WTC11 (cell line): ENCODE measurements at regions not wholly inside any gene's neighbourhood (a gene's known extent, or its start where the extent isn't known, plus 50 kb on each side); places are given as distances from the start of the nearest gene placed in this dataset.

ENCODE experiments used
- ATAC-seq: fragments of 200-7000 bp; cut with Tn5 transposase; 2 replicates; pipeline ENCODE4 v1.10.0; 2021; ENCODE audit warnings: mild to moderate bottlenecking, moderate library complexity
- CTCF ChIA-PET: fragments of 300-600 bp; sonication (Branson Sonifier 250); formaldehyde crosslinking; loops from one replicate; lab custom pipeline; 2021; ENCODE audit warnings: antibody characterized with exemption; lab: Charles Lee
- POLR2A ChIA-PET: fragments of 350-600 bp; sonication (Branson Sonifier 250); formaldehyde crosslinking; loops from one replicate; lab custom pipeline; 2021; ENCODE audit warnings: antibody characterized with exemption; lab: Charles Lee
- DNase-seq: peaks from one replicate; pipeline ENCODE4 v3.0.0; 2021; ENCODE audit warnings: low spot score
- H3K27ac Mint-ChIP-seq: 2 replicates; pipeline ENCODE4 v1.8.0; 2021; ENCODE audit warnings: mixed read lengths
- H3K27me3 Mint-ChIP-seq: 2 replicates; pipeline ENCODE4 v1.8.0; 2021; ENCODE audit warnings: low read depth, mild to moderate bottlenecking, moderate library complexity, mixed read lengths
- H3K36me3 Mint-ChIP-seq: 2 replicates; pipeline ENCODE4 v1.8.0; 2021; ENCODE audit warnings: mixed read lengths
- H3K4me1 Mint-ChIP-seq: 2 replicates; pipeline ENCODE4 v1.8.0; 2022; ENCODE audit warnings: mixed read lengths
- H3K4me3 Mint-ChIP-seq: 2 replicates; pipeline ENCODE4 v1.8.0; 2021; ENCODE audit warnings: mild to moderate bottlenecking, moderate library complexity, mixed read lengths
- H3K9me3 Mint-ChIP-seq: 2 replicates; pipeline ENCODE4 v1.8.0; 2021; ENCODE audit warnings: mixed read lengths
- ELF4 ChIP-seq: sonication (generic); formaldehyde crosslinking; IDR thresholded peaks from 2 replicates; pipeline ENCODE4 v1.8.1; 2022; ENCODE audit warnings: low read depth, mild to moderate bottlenecking, moderate library complexity, missing genetic modification reagents
- ERG ChIP-seq: fragments of 250-450 bp; sonication (Bioruptor Pico); IDR thresholded peaks from 2 replicates; pipeline ENCODE4 v1.8.0; 2021; ENCODE audit warnings: mild to moderate bottlenecking
- ESRRA ChIP-seq: sonication (generic); formaldehyde crosslinking; IDR thresholded peaks from 2 replicates; pipeline ENCODE4 v1.8.1; 2022; ENCODE audit warnings: mild to moderate bottlenecking, missing genetic modification reagents, borderline replicate concordance
- GABPB1 ChIP-seq: sonication (generic); formaldehyde crosslinking; IDR thresholded peaks from 2 replicates; pipeline ENCODE4 v1.8.1; 2023; ENCODE audit warnings: mild to moderate bottlenecking, missing genetic modification reagents
- KAT7 ChIP-seq: sonication (generic); formaldehyde crosslinking; IDR thresholded peaks from 2 replicates; pipeline ENCODE4 v1.8.1; 2023; ENCODE audit warnings: missing genetic modification reagents, mild to moderate bottlenecking, borderline replicate concordance
- MYBL2 ChIP-seq: sonication (generic); formaldehyde crosslinking; IDR thresholded peaks from 2 replicates; pipeline ENCODE4 v1.8.1; 2023; ENCODE audit warnings: mild to moderate bottlenecking, moderate library complexity, missing genetic modification reagents
- NFATC4 ChIP-seq: fragments of 250-450 bp; sonication (Bioruptor Pico); IDR thresholded peaks from 2 replicates; pipeline ENCODE4 v1.9.0; 2021; ENCODE audit warnings: mild to moderate bottlenecking
- NR1H2 ChIP-seq: sonication (generic); formaldehyde crosslinking; IDR thresholded peaks from 2 replicates; pipeline ENCODE4 v1.9.0; 2021; ENCODE audit warnings: mild to moderate bottlenecking, moderate library complexity, missing genetic modification reagents
- NR3C1 ChIP-seq: sonication (generic); formaldehyde crosslinking; conservative IDR thresholded peaks from 2 replicates; pipeline ENCODE4 v1.8.1; 2023; ENCODE audit warnings: low read depth, mild to moderate bottlenecking, missing genetic modification reagents
- RELA ChIP-seq: sonication (generic); formaldehyde crosslinking; IDR thresholded peaks from 2 replicates; pipeline ENCODE4 v1.8.1; 2022; ENCODE audit warnings: missing genetic modification reagents, mild to moderate bottlenecking, borderline replicate concordance
- SMAD4 ChIP-seq: sonication (generic); formaldehyde crosslinking; IDR thresholded peaks from 2 replicates; pipeline ENCODE4 v1.8.0; 2022; ENCODE audit warnings: mild to moderate bottlenecking, missing genetic modification reagents
- TCF7 ChIP-seq: sonication (generic); formaldehyde crosslinking; IDR thresholded peaks from 2 replicates; pipeline ENCODE4 v1.8.0; 2022; ENCODE audit warnings: mild to moderate bottlenecking, low read depth, missing genetic modification reagents, moderate library complexity
- TEAD4 ChIP-seq: sonication (generic); formaldehyde crosslinking; IDR thresholded peaks from 2 replicates; pipeline ENCODE4 v1.8.0; 2022; ENCODE audit warnings: mild to moderate bottlenecking, missing genetic modification reagents
- USF2 ChIP-seq: sonication (generic); formaldehyde crosslinking; IDR thresholded peaks from 2 replicates; pipeline ENCODE4 v1.8.1; 2023; ENCODE audit warnings: mild to moderate bottlenecking, missing genetic modification reagents, moderate library complexity
- ZNF219 ChIP-seq: sonication (generic); formaldehyde crosslinking; IDR thresholded peaks from 2 replicates; pipeline ENCODE4 v1.8.0; 2023; ENCODE audit warnings: missing genetic modification reagents, mild to moderate bottlenecking, borderline replicate concordance
- TF ChIP-seq, protein P1 (sequence below): sonication (generic); formaldehyde crosslinking; IDR thresholded peaks from 2 replicates; pipeline ENCODE4 v1.8.0; 2023; ENCODE audit warnings: missing genetic modification reagents, mild to moderate bottlenecking, borderline replicate concordance
- TF ChIP-seq, protein P2 (sequence below): sonication (generic); formaldehyde crosslinking; IDR thresholded peaks from 2 replicates; pipeline ENCODE4 v1.8.0; 2022; ENCODE audit warnings: mild to moderate bottlenecking, missing genetic modification reagents
- TF ChIP-seq, protein P3 (sequence below): sonication (generic); formaldehyde crosslinking; IDR thresholded peaks from 2 replicates; pipeline ENCODE4 v1.8.1; 2022; ENCODE audit warnings: mild to moderate bottlenecking, moderate library complexity, missing genetic modification reagents
- TF ChIP-seq, protein P4 (sequence below): sonication (generic); formaldehyde crosslinking; IDR thresholded peaks from 2 replicates; pipeline ENCODE4 v1.8.0; 2022; ENCODE audit warnings: mild to moderate bottlenecking, missing genetic modification reagents
- TF ChIP-seq, protein P5 (sequence below): sonication (generic); formaldehyde crosslinking; conservative IDR thresholded peaks from 2 replicates; pipeline ENCODE4 v1.8.1; 2023; ENCODE audit warnings: mild to moderate bottlenecking, low read depth, missing genetic modification reagents, moderate library complexity

DNA sequence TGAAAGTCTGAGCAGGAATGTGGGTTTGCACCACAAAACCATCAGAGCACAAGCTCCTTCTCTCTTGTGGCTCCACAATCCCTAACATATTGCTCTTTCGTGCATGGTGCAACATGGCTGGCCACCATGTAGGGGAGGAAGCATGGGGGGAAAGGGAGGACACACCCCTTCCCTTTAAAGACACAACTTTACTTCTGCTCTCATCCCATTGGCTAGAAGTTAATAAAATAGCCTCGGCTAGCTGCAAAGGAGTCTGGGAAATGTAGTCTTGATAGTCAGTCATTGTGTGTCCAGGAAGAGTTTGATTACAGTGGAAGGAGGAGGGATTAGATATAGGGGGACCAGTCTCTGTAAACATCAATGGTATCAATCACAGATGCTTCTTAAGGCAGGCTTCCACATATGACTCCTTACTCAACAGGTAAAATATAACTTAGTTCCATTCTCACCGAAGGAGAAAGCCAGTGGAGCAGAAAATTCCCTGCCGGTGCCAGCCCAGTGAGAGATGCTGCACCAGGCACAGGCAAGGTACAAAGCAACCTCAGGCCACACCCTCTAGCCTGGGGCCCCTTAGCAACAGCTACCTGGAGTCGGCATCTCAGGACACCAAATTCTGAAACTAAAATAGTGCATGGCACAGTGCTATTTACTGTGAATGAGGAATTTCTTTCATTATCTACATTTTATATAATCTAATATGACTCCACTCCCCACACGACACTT, 124.7 kb upstream of the CTBP2 start:
- DNase-seq (no peak), ATAC-seq (peak; percentile 95)
- no peak overlapping the region for H3K27ac Mint-ChIP-seq
- H3K36me3 Mint-ChIP-seq, result peaks cover 5% of the 10 kb centered on the region
- H3K9me3 Mint-ChIP-seq, result peaks cover 12% of the 10 kb centered on the region
- H3K4me1 Mint-ChIP-seq, result peaks cover 6% of the 10 kb centered on the region
- CTCF ChIA-PET, result no interaction called here
- peaks cover 38% of the 10 kb centered on the region for H3K27me3 Mint-ChIP-seq
- H3K4me3 Mint-ChIP-seq, result no peak overlapping the region
- TF ChIP-seq NR3C1 (CRISPR knock-in tag), result no peak
- TF ChIP-seq, protein P1, sequence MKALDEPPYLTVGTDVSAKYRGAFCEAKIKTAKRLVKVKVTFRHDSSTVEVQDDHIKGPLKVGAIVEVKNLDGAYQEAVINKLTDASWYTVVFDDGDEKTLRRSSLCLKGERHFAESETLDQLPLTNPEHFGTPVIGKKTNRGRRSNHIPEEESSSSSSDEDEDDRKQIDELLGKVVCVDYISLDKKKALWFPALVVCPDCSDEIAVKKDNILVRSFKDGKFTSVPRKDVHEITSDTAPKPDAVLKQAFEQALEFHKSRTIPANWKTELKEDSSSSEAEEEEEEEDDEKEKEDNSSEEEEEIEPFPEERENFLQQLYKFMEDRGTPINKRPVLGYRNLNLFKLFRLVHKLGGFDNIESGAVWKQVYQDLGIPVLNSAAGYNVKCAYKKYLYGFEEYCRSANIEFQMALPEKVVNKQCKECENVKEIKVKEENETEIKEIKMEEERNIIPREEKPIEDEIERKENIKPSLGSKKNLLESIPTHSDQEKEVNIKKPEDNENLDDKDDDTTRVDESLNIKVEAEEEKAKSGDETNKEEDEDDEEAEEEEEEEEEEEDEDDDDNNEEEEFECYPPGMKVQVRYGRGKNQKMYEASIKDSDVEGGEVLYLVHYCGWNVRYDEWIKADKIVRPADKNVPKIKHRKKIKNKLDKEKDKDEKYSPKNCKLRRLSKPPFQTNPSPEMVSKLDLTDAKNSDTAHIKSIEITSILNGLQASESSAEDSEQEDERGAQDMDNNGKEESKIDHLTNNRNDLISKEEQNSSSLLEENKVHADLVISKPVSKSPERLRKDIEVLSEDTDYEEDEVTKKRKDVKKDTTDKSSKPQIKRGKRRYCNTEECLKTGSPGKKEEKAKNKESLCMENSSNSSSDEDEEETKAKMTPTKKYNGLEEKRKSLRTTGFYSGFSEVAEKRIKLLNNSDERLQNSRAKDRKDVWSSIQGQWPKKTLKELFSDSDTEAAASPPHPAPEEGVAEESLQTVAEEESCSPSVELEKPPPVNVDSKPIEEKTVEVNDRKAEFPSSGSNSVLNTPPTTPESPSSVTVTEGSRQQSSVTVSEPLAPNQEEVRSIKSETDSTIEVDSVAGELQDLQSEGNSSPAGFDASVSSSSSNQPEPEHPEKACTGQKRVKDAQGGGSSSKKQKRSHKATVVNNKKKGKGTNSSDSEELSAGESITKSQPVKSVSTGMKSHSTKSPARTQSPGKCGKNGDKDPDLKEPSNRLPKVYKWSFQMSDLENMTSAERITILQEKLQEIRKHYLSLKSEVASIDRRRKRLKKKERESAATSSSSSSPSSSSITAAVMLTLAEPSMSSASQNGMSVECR (CRISPR knock-in tag), result no peak
- TF ChIP-seq ELF4 (CRISPR knock-in tag), result no peak
- TF ChIP-seq, protein P2, sequence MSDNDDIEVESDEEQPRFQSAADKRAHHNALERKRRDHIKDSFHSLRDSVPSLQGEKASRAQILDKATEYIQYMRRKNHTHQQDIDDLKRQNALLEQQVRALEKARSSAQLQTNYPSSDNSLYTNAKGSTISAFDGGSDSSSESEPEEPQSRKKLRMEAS (CRISPR knock-in tag), result 0 out of 2 replicates have a peak, but pooled peaks have one; percentile 53
- no peak for TF ChIP-seq NR1H2 (CRISPR knock-in tag)
- TF ChIP-seq TEAD4 (CRISPR knock-in tag), result no peak
- TF ChIP-seq, protein P3, sequence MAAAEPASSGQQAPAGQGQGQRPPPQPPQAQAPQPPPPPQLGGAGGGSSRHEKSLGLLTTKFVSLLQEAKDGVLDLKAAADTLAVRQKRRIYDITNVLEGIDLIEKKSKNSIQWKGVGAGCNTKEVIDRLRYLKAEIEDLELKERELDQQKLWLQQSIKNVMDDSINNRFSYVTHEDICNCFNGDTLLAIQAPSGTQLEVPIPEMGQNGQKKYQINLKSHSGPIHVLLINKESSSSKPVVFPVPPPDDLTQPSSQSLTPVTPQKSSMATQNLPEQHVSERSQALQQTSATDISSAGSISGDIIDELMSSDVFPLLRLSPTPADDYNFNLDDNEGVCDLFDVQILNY (CRISPR knock-in tag), result no peak
- POLR2A ChIA-PET, result no interaction called here

DNA sequence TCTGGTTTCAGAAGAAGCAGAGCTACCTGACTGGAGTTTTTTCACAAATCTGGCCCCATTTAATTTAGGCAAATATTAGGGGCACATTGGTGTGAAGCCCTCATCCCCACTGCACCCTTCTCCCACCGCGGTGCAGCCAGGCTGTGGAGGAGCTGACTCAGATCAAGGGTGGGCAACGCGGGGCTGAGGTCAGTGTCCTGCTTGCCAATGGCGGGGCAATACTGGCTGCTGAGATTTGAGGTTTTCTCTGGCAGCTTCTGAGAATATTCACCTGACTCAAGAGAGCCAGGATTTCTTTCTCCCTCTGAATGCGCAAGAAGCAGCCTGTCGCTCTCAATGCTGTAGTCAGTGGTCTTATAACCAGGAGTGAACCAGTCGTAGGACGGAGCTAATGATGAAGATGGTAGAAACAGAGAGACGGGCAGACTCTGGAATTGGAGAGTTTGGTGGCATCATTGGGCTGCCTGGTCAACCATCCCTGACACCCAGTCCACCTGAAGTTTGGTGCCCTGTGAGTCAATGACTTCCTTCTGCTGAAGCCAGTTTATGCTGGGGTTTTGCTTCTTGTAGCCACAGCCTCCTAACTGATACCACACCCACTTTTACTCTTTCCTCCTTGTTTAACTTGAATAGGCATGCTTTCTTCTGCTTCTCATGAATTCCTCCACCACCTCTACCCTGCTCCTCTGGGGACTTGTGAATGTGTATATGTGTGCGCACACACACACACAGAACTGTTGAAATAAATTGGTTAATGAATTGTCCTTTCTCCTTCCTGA, 123.7 kb upstream of the CTBP2 start:
- POLR2A ChIA-PET, result no interaction called here
- CTCF ChIA-PET, result no interaction called here
- ATAC-seq, result no peak
- H3K27me3 Mint-ChIP-seq, result peaks cover 32% of the 10 kb centered on the region
- peaks cover 6% of the 10 kb centered on the region for H3K4me1 Mint-ChIP-seq
- H3K27ac Mint-ChIP-seq, result no peak overlapping the region
- DNase-seq, result no peak
- no peak overlapping the region for H3K4me3 Mint-ChIP-seq
- peaks cover 12% of the 10 kb centered on the region for H3K9me3 Mint-ChIP-seq
- H3K36me3 Mint-ChIP-seq, result peaks cover 5% of the 10 kb centered on the region
- TF ChIP-seq, protein P4, sequence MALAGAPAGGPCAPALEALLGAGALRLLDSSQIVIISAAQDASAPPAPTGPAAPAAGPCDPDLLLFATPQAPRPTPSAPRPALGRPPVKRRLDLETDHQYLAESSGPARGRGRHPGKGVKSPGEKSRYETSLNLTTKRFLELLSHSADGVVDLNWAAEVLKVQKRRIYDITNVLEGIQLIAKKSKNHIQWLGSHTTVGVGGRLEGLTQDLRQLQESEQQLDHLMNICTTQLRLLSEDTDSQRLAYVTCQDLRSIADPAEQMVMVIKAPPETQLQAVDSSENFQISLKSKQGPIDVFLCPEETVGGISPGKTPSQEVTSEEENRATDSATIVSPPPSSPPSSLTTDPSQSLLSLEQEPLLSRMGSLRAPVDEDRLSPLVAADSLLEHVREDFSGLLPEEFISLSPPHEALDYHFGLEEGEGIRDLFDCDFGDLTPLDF, result no peak
- TF ChIP-seq KAT7 (CRISPR knock-in tag) (no peak), USF2 (CRISPR knock-in tag) (no peak), ESRRA (CRISPR knock-in tag) (no peak), ZNF219 (CRISPR knock-in tag) (no peak), MYBL2 (CRISPR knock-in tag) (no peak), TCF7 (CRISPR knock-in tag) (no peak), GABPB1 (CRISPR knock-in tag) (no peak), ERG (CRISPR knock-in tag) (no peak), NFATC4 (no peak), SMAD4 (no peak), RELA (no peak)
- TF ChIP-seq, protein P5, sequence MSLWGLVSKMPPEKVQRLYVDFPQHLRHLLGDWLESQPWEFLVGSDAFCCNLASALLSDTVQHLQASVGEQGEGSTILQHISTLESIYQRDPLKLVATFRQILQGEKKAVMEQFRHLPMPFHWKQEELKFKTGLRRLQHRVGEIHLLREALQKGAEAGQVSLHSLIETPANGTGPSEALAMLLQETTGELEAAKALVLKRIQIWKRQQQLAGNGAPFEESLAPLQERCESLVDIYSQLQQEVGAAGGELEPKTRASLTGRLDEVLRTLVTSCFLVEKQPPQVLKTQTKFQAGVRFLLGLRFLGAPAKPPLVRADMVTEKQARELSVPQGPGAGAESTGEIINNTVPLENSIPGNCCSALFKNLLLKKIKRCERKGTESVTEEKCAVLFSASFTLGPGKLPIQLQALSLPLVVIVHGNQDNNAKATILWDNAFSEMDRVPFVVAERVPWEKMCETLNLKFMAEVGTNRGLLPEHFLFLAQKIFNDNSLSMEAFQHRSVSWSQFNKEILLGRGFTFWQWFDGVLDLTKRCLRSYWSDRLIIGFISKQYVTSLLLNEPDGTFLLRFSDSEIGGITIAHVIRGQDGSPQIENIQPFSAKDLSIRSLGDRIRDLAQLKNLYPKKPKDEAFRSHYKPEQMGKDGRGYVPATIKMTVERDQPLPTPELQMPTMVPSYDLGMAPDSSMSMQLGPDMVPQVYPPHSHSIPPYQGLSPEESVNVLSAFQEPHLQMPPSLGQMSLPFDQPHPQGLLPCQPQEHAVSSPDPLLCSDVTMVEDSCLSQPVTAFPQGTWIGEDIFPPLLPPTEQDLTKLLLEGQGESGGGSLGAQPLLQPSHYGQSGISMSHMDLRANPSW (CRISPR knock-in tag), result no peak
- TF ChIP-seq, protein P2 (CRISPR knock-in tag), result no peak
